ENCODE measurements at regions not wholly inside any gene's neighbourhood (a gene's known extent, or its start where the extent isn't known, plus 50 kb on each side); places are given as distances from the start of the nearest gene placed in this dataset.
"Not testable (repeated sequence)": the region's sequence is repeated elsewhere in the genome, so short reads cannot be mapped to it uniquely, and the experiment has no call there.

DNA sequence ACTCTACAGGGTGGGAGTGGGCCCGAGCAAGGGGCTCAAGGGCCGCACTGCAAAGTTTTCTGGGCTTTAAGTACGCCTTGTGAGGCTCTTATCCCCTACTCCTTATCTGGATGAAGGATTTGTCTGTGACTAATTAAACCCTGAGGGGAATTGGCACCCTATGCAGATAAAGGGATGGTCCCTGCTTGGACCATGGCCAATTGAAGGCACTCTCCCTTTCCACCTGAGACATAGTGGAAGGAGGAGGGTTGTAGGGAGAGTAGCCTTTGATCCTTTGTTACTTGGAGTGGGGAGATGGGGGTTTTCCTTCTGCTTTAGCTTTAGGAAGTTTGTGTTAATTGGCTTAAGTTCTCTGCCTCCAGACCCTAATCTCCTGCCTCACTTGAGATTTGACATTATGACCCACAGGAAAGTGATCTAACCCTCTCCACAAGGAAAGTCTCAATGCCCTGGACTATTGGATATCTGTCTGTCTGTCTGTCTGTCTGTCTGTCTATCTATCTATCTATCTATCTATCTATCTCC is 1158.8 kb upstream of the SORCS1 start:
- no peak for DNase-seq
- Histone ChIP-seq H3K36me3 (ENCODE audit: low read depth, low read length) (no peaks in the 10 kb centered on the region), H3K4me3 (ENCODE audit: low read length) (no peak overlapping the region), H2AFZ (ENCODE audit: low read length) (no peak overlapping the region), H3K79me2 (ENCODE audit: low read length) (no peaks in the 10 kb centered on the region), H3K9me2 (replicated peaks; ENCODE audit: low read length) (no peaks in the 10 kb centered on the region), H3K9me3 (ENCODE audit: low read length) (no peaks in the 10 kb centered on the region), H4K20me1 (ENCODE audit: low read length) (no peaks in the 10 kb centered on the region), H3K4me2 (ENCODE audit: low read length) (no peak overlapping the region), H3K27ac (ENCODE audit: low read length) (no peak overlapping the region), H3F3A (ENCODE audit: low read length, unreplicated experiment) (no peaks in the 10 kb centered on the region), H3K9ac (ENCODE audit: low read length) (no peak overlapping the region), H3K4me1 (ENCODE audit: insufficient read depth, low read length) (peaks cover 27% of the 10 kb centered on the region), H3K27me3 (ENCODE audit: low read length) (no peaks in the 10 kb centered on the region)
- TF ChIP-seq EZH2 (IDR thresholded peaks at IDR 0.05; ENCODE audit: low read length, unreplicated experiment) = no peak
- no peak for TF ChIP-seq EZH2phosphoT487 (IDR thresholded peaks at IDR 0.05; ENCODE audit: borderline replicate concordance, low read length)
- no peak for TF ChIP-seq CTCF (conservative IDR thresholded peaks at IDR 0.05; ENCODE audit: low read depth, low read length)
- ChIA-PET CTCF (no interaction called here), POLR2A (ENCODE audit: unreplicated experiment) (no interaction called here)
- no peak for ATAC-seq
- intact Hi-C loops (cut with micrococcal nuclease) = no loop called here
- BruUV-seq (replicated peaks) = no TSS peak

- CTCF ChIA-PET = no interaction called here
- no peaks in the 10 kb centered on the region for H3F3A ChIP-seq (ENCODE audit: low read length, unreplicated experiment)
- H3K79me2 ChIP-seq (ENCODE audit: low read length) = no peaks in the 10 kb centered on the region
- no peak for ATAC-seq
- no peaks in the 10 kb centered on the region for H4K20me1 ChIP-seq (ENCODE audit: low read length)
- intact Hi-C loops (cut with micrococcal nuclease) = no loop called here
- H3K9me2 ChIP-seq (replicated peaks; ENCODE audit: low read length) = no peaks in the 10 kb centered on the region
- H3K27ac ChIP-seq (ENCODE audit: low read length) = no peak overlapping the region
- TF ChIP-seq EZH2phosphoT487 (IDR thresholded peaks at IDR 0.05; ENCODE audit: borderline replicate concordance, low read length) (no peak), EZH2 (IDR thresholded peaks at IDR 0.05; ENCODE audit: low read length, unreplicated experiment) (no peak), CTCF (conservative IDR thresholded peaks at IDR 0.05; ENCODE audit: low read depth, low read length) (no peak)
- no peak overlapping the region for H3K9ac ChIP-seq (ENCODE audit: low read length)
- H2AFZ ChIP-seq (ENCODE audit: low read length) = no peak overlapping the region
- H3K4me1 ChIP-seq (ENCODE audit: insufficient read depth, low read length) = peaks cover 4% of the 10 kb centered on the region; the same call in 1 of the 2 replicates
- H3K4me3 ChIP-seq (ENCODE audit: low read length) = no peak overlapping the region
- H3K27me3 ChIP-seq (ENCODE audit: low read length) = no peaks in the 10 kb centered on the region
- POLR2A ChIA-PET (ENCODE audit: unreplicated experiment) = no interaction called here
- DNase-seq = no peak
- BruUV-seq (replicated peaks) = no TSS peak
- no peaks in the 10 kb centered on the region for H3K36me3 ChIP-seq (ENCODE audit: low read depth, low read length)
- H3K4me2 ChIP-seq (ENCODE audit: low read length) = no peak overlapping the region
- H3K9me3 ChIP-seq (ENCODE audit: low read length) = no peaks in the 10 kb centered on the region
Observed at GRCh38 chr10:108319434-108320222, 1155.1 kb upstream of the SORCS1 start.

DNA sequence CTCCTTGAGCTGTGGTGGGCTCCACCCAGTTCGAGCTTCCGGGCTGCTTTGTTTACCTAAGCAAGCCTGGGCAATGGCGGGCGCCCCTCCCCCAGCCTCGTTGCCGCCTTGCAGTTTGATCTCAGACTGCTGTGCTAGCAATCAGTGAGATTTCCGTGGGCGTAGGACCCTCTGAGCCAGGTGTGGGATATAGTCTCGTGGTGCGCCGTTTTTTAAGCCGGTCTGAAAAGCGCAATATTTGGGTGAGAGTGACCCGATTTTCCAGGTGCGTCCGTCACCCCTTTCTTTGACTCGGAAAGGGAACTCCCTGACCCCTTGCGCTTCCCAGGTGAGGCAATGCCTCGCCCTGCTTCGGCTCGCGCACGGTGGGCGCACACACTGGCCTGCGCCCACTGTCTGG is 1151.1 kb upstream of the SORCS1 start:
- H3K36me3 ChIP-seq (ENCODE audit: low read depth, low read length); H3K79me2 ChIP-seq (ENCODE audit: low read length); H2AFZ ChIP-seq (ENCODE audit: low read length); H3K9ac ChIP-seq (ENCODE audit: low read length); H3K4me2 ChIP-seq (ENCODE audit: low read length); H3K27me3 ChIP-seq (ENCODE audit: low read length); H3K9me2 ChIP-seq (replicated peaks; ENCODE audit: low read length); ATAC-seq; CTCF ChIA-PET; H3K27ac ChIP-seq (ENCODE audit: low read length); intact Hi-C loops (cut with micrococcal nuclease); H3K4me1 ChIP-seq (ENCODE audit: insufficient read depth, low read length); H3F3A ChIP-seq (ENCODE audit: low read length, unreplicated experiment); H3K9me3 ChIP-seq (ENCODE audit: low read length); BruUV-seq (replicated peaks); H4K20me1 ChIP-seq (ENCODE audit: low read length); DNase-seq; H3K4me3 ChIP-seq (ENCODE audit: low read length); POLR2A ChIA-PET (ENCODE audit: unreplicated experiment): not testable (repeated sequence)
